ENCODE measurements at regions not wholly inside any gene's neighbourhood (a gene's known extent, or its start where the extent isn't known, plus 50 kb on each side); places are given as distances from the start of the nearest gene placed in this dataset.

DNA sequence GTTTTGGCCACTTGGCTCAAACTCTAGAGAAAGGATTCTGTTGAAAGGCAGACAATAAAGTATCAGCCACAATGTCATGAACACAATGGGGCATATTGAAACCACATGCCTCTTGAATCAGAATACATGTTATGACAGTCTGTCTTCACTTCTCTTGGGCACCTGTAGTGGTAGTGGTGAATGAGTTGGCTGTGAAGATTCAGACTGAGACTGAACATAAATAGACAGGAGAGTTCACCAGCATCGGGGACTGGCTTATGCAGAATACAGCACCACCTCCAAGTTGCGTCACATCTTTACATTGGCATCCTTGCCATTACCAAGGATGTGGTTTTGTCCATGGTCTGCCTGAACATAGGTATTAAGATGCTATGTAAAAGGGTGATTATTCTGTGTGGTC is 336.8 kb downstream of the MYCN start:
- TF ChIP-seq, protein P1, sequence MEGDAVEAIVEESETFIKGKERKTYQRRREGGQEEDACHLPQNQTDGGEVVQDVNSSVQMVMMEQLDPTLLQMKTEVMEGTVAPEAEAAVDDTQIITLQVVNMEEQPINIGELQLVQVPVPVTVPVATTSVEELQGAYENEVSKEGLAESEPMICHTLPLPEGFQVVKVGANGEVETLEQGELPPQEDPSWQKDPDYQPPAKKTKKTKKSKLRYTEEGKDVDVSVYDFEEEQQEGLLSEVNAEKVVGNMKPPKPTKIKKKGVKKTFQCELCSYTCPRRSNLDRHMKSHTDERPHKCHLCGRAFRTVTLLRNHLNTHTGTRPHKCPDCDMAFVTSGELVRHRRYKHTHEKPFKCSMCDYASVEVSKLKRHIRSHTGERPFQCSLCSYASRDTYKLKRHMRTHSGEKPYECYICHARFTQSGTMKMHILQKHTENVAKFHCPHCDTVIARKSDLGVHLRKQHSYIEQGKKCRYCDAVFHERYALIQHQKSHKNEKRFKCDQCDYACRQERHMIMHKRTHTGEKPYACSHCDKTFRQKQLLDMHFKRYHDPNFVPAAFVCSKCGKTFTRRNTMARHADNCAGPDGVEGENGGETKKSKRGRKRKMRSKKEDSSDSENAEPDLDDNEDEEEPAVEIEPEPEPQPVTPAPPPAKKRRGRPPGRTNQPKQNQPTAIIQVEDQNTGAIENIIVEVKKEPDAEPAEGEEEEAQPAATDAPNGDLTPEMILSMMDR (IDR thresholded peaks at IDR 0.05): no peak
- TF ChIP-seq POLR2A (IDR thresholded peaks at IDR 0.05) (no peak), EP300 (IDR thresholded peaks at IDR 0.05) (no peak), POLR2AphosphoS5 (IDR thresholded peaks at IDR 0.05) (no peak)

Data from gastroesophageal sphincter (tissue), 3 donors.